ENCODE measurements at regions not wholly inside any gene's neighbourhood (a gene's known extent, or its start where the extent isn't known, plus 50 kb on each side); places are given as distances from the start of the nearest gene placed in this dataset.
A peak's percentile ranks its signal among the peaks of the same experiment; 100 is the strongest.

GRCh38 chr7:21218155-21218554, 209.7 kb upstream of the SP4 start:
- TF ChIP-seq LEF1 (IDR thresholded peaks at IDR 0.05; ENCODE audit: borderline replicate concordance): no peak
- no peak for TF ChIP-seq SP1 (IDR thresholded peaks at IDR 0.05)
- peak; percentile 38 for TF ChIP-seq PKNOX1 (IDR thresholded peaks at IDR 0.05)
- TF ChIP-seq FOXA1 (IDR thresholded peaks at IDR 0.05): no peak
- TF ChIP-seq L3MBTL2 (conservative IDR thresholded peaks at IDR 0.05): no peak
- TF ChIP-seq ARNT (IDR thresholded peaks at IDR 0.05): no peak
- no peak for TF ChIP-seq SUZ12 (IDR thresholded peaks at IDR 0.05)
- TF ChIP-seq ZNF384 (IDR thresholded peaks at IDR 0.05): no peak
- TF ChIP-seq ELF4 (IDR thresholded peaks at IDR 0.05): no peak
- TF ChIP-seq BHLHE40 (IDR thresholded peaks at IDR 0.05; ENCODE audit: borderline replicate concordance): no peak
- TF ChIP-seq FOXM1 (IDR thresholded peaks at IDR 0.05; ENCODE audit: borderline replicate concordance): no peak
